Fibroblast of villous mesenchyme (primary cell): ENCODE measurements at regions not wholly inside any gene's neighbourhood (a gene's known extent, or its start where the extent isn't known, plus 50 kb on each side); places are given as distances from the start of the nearest gene placed in this dataset.

Experiments
- DNase-seq: peaks from one replicate; pipeline ENCODE4 v3.0.0-alpha.2; 2010; ENCODE audit warnings: low read depth
- H3K4me3 ChIP-seq: 2 replicates; pipeline ENCODE4 v1.5.1; 2011; ENCODE audit warnings: low read depth, mild to moderate bottlenecking, low read length
- CTCF ChIP-seq: IDR thresholded peaks from 2 replicates; pipeline ENCODE4 v1.5.1; 2012; ENCODE audit warnings: low read depth, mild to moderate bottlenecking, low read length; ENCODE audit not compliant: insufficient read depth

GRCh38 chr6:81439417-81439816 is 313.1 kb downstream of the TENT5A start:
- DNase-seq, result no peak
- H3K4me3 ChIP-seq, result no peak overlapping the region
- no peak for TF ChIP-seq CTCF

- no peak for TF ChIP-seq CTCF
- DNase-seq, result no peak
- H3K4me3 ChIP-seq, result no peak overlapping the region
Observed at GRCh38 chr6:81436990-81437389, 315.5 kb downstream of the TENT5A start.

- H3K4me3 ChIP-seq, result no peak overlapping the region
- TF ChIP-seq CTCF, result no peak
- no peak for DNase-seq
Observed at GRCh38 chr6:81413306-81413705, 339.2 kb downstream of the TENT5A start.

GRCh38 chr6:81401970-81402690 is 350.4 kb downstream of the TENT5A start:
- DNase-seq, result peak; percentile 42
- H3K4me3 ChIP-seq, result no peak overlapping the region
- no peak for TF ChIP-seq CTCF

- no peak for DNase-seq
- no peak for TF ChIP-seq CTCF
- H3K4me3 ChIP-seq, result no peak overlapping the region
Observed at GRCh38 chr6:81396916-81397315, 355.6 kb downstream of the TENT5A start.

- TF ChIP-seq CTCF, result no peak
- no peak for DNase-seq
- no peak overlapping the region for H3K4me3 ChIP-seq
Observed at GRCh38 chr6:81387163-81387562, 365.3 kb downstream of the TENT5A start.

- H3K4me3 ChIP-seq, result no peak overlapping the region
- no peak for TF ChIP-seq CTCF
- DNase-seq, result no peak
Observed at GRCh38 chr6:81384921-81385320, 367.6 kb downstream of the TENT5A start.
